ENCODE measurements at regions not wholly inside any gene's neighbourhood (a gene's known extent, or its start where the extent isn't known, plus 50 kb on each side); places are given as distances from the start of the nearest gene placed in this dataset.

- no peak for TF ChIP-seq CTCF (IDR thresholded peaks at IDR 0.05)
- no peak for TF ChIP-seq POLR2AphosphoS5 (IDR thresholded peaks at IDR 0.05)
- no peak for TF ChIP-seq POLR2A (IDR thresholded peaks at IDR 0.05)
- no peak for TF ChIP-seq EP300 (IDR thresholded peaks at IDR 0.05)
These were observed 934.9 kb upstream of the CADM2 start for GRCh38 chr3:84023842-84024241.

All from suprapubic skin (tissue), 4 donors.